B cell (primary cell): ENCODE measurements at regions not wholly inside any gene's neighbourhood (a gene's known extent, or its start where the extent isn't known, plus 50 kb on each side); places are given as distances from the start of the nearest gene placed in this dataset.

Experiments used
- ATAC-seq: fragments of 200-7000 bp; cut with Tn5 transposase; one replicate; pipeline ENCODE4 v1.10.0; 2021; ENCODE audit warnings: low read depth, mild to moderate bottlenecking, moderate number of reproducible peaks, moderate library complexity
- CTCF ChIA-PET: fragments of 350-600 bp; sonication (Branson Sonifier 250); formaldehyde crosslinking; loops from one replicate; lab custom pipeline; 2021; ENCODE audit warnings: antibody characterized with exemption, inconsistent platforms; lab: Charles Lee
- POLR2A ChIA-PET: fragments of 350-600 bp; sonication (Branson Sonifier 250); formaldehyde crosslinking; loops from one replicate; lab custom pipeline; 2021; ENCODE audit warnings: antibody characterized with exemption; lab: Charles Lee
- DNase-seq: peaks from one replicate; pipeline ENCODE4 v3.0.0; 2013
- H2AFZ ChIP-seq: 2 replicates; pipeline ENCODE4 v1.6.1; 2012; ENCODE audit warnings: mild to moderate bottlenecking, low read depth, low read length; ENCODE audit not compliant: insufficient read depth, poor library complexity, severe bottlenecking
- H3K27ac ChIP-seq, 2 donors: 1 replicate in 1 of 2; 2 replicates in 1 of 2; pipeline ENCODE4 v1.5.1; 2012 to 2013; ENCODE audit warnings: low read length in 2 of 2, mild to moderate bottlenecking in 2 of 2, moderate library complexity in 1 of 2
- H3K27me3 ChIP-seq, 4 experiments: fragments of 200-600 bp in 1 of 4; sonication (generic) in 1 of 4; replicated peaks in 1 of 4; 1 replicate in 2 of 4; 2 replicates in 2 of 4; pipeline versions ENCODE4 v1.6.1 to v1.7.0; 2013 to 2016; ENCODE audit warnings: low read length in 3 of 4, mild to moderate bottlenecking in 2 of 4, mixed read lengths in 1 of 4, moderate library complexity in 1 of 4; ENCODE audit not compliant: insufficient read depth in 4 of 4, control insufficient read depth in 3 of 4; ENCODE audit errors: control extremely low read depth in 1 of 4
- H3K36me3 ChIP-seq, 2 experiments: replicated peaks in 1 of 2; 1 replicate in 1 of 2; 2 replicates in 1 of 2; pipeline versions ENCODE4 v1.6.1 to v1.7.1; 2013; ENCODE audit warnings: low read length in 1 of 2; ENCODE audit not compliant: insufficient read depth in 2 of 2, control insufficient read depth in 1 of 2; ENCODE audit errors: control extremely low read depth in 1 of 2, extremely low read depth in 1 of 2
- H3K4me1 ChIP-seq, 2 donors: fragments of 200-600 bp in 1 of 2; sonication (generic) in 1 of 2; 1 replicate in 1 of 2; 2 replicates in 1 of 2; pipeline versions ENCODE4 v1.5.1 to v1.6.1; 2013 to 2017; ENCODE audit warnings: low read length in 2 of 2; ENCODE audit not compliant: control insufficient read depth in 2 of 2, insufficient read depth in 2 of 2
- H3K4me2 ChIP-seq: replicated peaks from 2 replicates; pipeline ENCODE3; 2012; ENCODE audit warnings: mild to moderate bottlenecking, low read depth, low read length; ENCODE audit not compliant: poor library complexity, severe bottlenecking
- H3K4me3 ChIP-seq, 5 experiments: fragments of 200-600 bp in 1 of 5; sonication (generic) in 1 of 5; 1 replicate in 3 of 5; 2 replicates in 2 of 5; pipeline versions ENCODE4 v1.5.1 to v1.7.0; 2011 to 2016; ENCODE audit warnings: low read length in 4 of 5, mild to moderate bottlenecking in 4 of 5, low read depth in 2 of 5, control low read depth in 1 of 5, moderate library complexity in 1 of 5; ENCODE audit not compliant: insufficient read depth in 1 of 5; ENCODE audit errors: control extremely low read depth in 1 of 5, extremely low read depth in 1 of 5
- H3K79me2 ChIP-seq: fragments of 200-600 bp; sonication (generic); one replicate; pipeline ENCODE4 v1.6.0; 2016; ENCODE audit warnings: low read length; ENCODE audit not compliant: control insufficient read depth, insufficient read depth
- H3K9ac ChIP-seq: fragments of 200-600 bp; sonication (generic); 2 replicates; pipeline ENCODE4 v1.6.1; 2017; ENCODE audit warnings: mild to moderate bottlenecking, low read length, moderate library complexity
- H3K9me3 ChIP-seq, 3 donors: one replicate each; pipeline versions ENCODE4 v1.6.1 to v1.7.1; 2013; ENCODE audit warnings: low read length in 2 of 3; ENCODE audit not compliant: control insufficient read depth in 2 of 3, insufficient read depth in 1 of 3; ENCODE audit errors: control extremely low read depth in 1 of 3
- H4K20me1 ChIP-seq: 2 replicates; pipeline ENCODE4 v1.6.0; 2012; ENCODE audit warnings: mild to moderate bottlenecking, low read length; ENCODE audit not compliant: insufficient read depth, control insufficient read depth, poor library complexity, severe bottlenecking
- H3K27ac Mint-ChIP-seq: one replicate; pipeline ENCODE4 v1.8.0; 2021; ENCODE audit warnings: mixed read lengths
- H3K27me3 Mint-ChIP-seq: one replicate; pipeline ENCODE4 v1.8.0; 2021; ENCODE audit warnings: mixed read lengths
- H3K4me1 Mint-ChIP-seq: one replicate; pipeline ENCODE4 v1.8.0; 2021; ENCODE audit warnings: mixed read lengths
- H3K4me3 Mint-ChIP-seq: one replicate; pipeline ENCODE4 v1.8.0; 2021; ENCODE audit warnings: mixed read lengths
- H3K9me3 Mint-ChIP-seq: one replicate; pipeline ENCODE4 v1.8.0; 2022; ENCODE audit warnings: mixed read lengths; ENCODE audit not compliant: insufficient read depth
- EZH2 ChIP-seq: IDR thresholded peaks from 2 replicates; pipeline ENCODE4 v1.6.1; 2012; ENCODE audit warnings: borderline replicate concordance, low read depth, mild to moderate bottlenecking, moderate library complexity, low read length; ENCODE audit not compliant: insufficient read depth, poor library complexity, severe bottlenecking
- WGBS: methylation state at CpG from one replicate; pipeline ENCODE4 v1.1.5; 2013; ENCODE audit warnings: missing lambda C conversion rate; ENCODE audit not compliant: insufficient coverage; 5-methylcytosine and 5-hydroxymethylcytosine counted together
- intact Hi-C: fragments of 100-400 bp; cut with micrococcal nuclease; formaldehyde crosslinking; loops from one replicate; pipeline ENCODE4 v1.10.0; 2022
- TF ChIP-seq, protein P1 (sequence below): fragments of 200-600 bp; IDR thresholded peaks from one replicate; pipeline ENCODE4 v1.8.0; 2022; ENCODE audit warnings: antibody characterized with exemption, mild to moderate bottlenecking

DNA sequence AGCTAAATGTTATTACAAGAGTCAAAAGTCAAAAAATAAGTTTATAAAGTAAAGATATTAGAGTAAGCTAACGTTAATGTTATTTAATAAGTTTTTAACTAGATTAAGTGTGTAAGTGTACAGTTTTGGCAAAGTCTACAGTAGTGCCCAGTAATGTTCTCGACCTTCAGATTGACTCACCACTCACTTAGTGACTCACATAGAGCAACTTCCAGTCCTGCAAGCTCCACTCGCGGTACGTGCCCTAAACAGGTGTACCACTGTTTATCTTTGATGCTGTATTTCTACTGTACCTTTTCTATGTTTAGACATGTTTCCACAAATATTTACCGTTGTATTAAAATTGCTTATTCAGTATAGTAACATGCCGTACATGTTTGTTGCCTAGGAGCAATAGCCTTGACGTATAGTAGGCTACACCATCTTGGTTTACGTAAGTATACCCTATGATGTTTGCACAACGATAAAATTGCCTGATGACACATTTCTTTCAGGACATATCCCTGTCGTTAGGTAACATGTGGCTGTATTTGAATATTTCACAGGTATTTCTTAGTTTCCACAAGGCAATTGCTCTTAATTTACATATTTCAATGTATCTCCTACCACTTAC lies 1641.9 kb upstream of the PIK3C3 start:
- H3K27ac Mint-ChIP-seq: no peak overlapping the region
- Histone ChIP-seq H3K4me1 (no peaks in the 10 kb centered on the region), H3K27ac (no peak overlapping the region), H3K9ac (no peak overlapping the region), H4K20me1 (no peaks in the 10 kb centered on the region), H2AFZ (no peak overlapping the region), H3K79me2 (no peaks in the 10 kb centered on the region), H3K27me3 (no peaks in the 10 kb centered on the region), H3K4me2 (no peak overlapping the region), H3K36me3 (no peaks in the 10 kb centered on the region), H3K4me3 (no peak overlapping the region), H3K9me3 (no peaks in the 10 kb centered on the region)
- ChIA-PET POLR2A (no interaction called here), CTCF (no interaction called here)
- intact Hi-C loops: no loop called here
- no peaks in the 10 kb centered on the region for H3K4me1 Mint-ChIP-seq
- H3K27me3 Mint-ChIP-seq: no peaks in the 10 kb centered on the region
- WGBS: 96% methylated on average over 3 of the region's 11 CpGs
- DNase-seq (no peak), ATAC-seq (no peak)
- no peak overlapping the region for H3K4me3 Mint-ChIP-seq
- no peaks in the 10 kb centered on the region for H3K9me3 Mint-ChIP-seq
- TF ChIP-seq, protein P1, sequence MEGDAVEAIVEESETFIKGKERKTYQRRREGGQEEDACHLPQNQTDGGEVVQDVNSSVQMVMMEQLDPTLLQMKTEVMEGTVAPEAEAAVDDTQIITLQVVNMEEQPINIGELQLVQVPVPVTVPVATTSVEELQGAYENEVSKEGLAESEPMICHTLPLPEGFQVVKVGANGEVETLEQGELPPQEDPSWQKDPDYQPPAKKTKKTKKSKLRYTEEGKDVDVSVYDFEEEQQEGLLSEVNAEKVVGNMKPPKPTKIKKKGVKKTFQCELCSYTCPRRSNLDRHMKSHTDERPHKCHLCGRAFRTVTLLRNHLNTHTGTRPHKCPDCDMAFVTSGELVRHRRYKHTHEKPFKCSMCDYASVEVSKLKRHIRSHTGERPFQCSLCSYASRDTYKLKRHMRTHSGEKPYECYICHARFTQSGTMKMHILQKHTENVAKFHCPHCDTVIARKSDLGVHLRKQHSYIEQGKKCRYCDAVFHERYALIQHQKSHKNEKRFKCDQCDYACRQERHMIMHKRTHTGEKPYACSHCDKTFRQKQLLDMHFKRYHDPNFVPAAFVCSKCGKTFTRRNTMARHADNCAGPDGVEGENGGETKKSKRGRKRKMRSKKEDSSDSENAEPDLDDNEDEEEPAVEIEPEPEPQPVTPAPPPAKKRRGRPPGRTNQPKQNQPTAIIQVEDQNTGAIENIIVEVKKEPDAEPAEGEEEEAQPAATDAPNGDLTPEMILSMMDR: no peak
- TF ChIP-seq EZH2: no peak

DNA sequence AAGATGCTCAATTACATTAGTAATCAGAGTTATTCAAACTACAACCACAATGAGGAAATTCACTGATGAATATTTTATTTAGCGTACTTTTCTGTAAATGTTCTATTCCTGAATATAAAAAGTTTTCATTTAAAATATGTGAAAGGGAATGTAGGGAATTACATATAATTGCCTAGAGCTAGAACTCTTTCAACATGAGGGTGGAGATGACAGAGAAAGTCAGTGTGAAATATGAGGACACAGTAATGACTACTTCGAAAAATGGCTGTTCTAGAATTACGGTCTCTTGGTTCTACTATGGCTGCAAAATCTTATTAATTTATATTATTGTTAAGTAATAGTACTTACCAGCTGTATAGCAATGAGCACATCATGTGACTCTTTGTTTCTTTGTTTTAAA lies 1647.4 kb upstream of the PIK3C3 start:
- no peak overlapping the region for H3K4me3 Mint-ChIP-seq
- ChIA-PET CTCF (no interaction called here), POLR2A (no interaction called here)
- no peaks in the 10 kb centered on the region for H3K4me1 Mint-ChIP-seq
- no peak overlapping the region for H3K27ac Mint-ChIP-seq
- H3K27me3 Mint-ChIP-seq: no peaks in the 10 kb centered on the region
- H3K9me3 Mint-ChIP-seq: peaks cover 2% of the 10 kb centered on the region
- Histone ChIP-seq H3K4me2 (no peak overlapping the region), H3K9me3 (peaks cover 0 to 6% (median 0%) of the 10 kb centered on the region in 3 donors), H3K27me3 (no peaks in the 10 kb centered on the region), H2AFZ (no peak overlapping the region), H3K79me2 (no peaks in the 10 kb centered on the region), H3K4me1 (no peaks in the 10 kb centered on the region), H3K36me3 (no peaks in the 10 kb centered on the region), H3K4me3 (no peak overlapping the region), H3K27ac (no peak overlapping the region), H3K9ac (no peak overlapping the region), H4K20me1 (no peaks in the 10 kb centered on the region)
- no CpG with 5 or more reads among the region's 3 CpGs for WGBS
- ATAC-seq (no peak), DNase-seq (no peak)
- intact Hi-C loops: no loop called here
- TF ChIP-seq EZH2: no peak
- TF ChIP-seq, protein P1: no peak
